ENCODE measurements at regions not wholly inside any gene's neighbourhood (a gene's known extent, or its start where the extent isn't known, plus 50 kb on each side); places are given as distances from the start of the nearest gene placed in this dataset.

- Histone ChIP-seq H3K4me3 (ENCODE audit: low read length in 2 of 2) (no peak overlapping the region), H2AFZ (ENCODE audit: low read length) (no peak overlapping the region), H4K91ac (ENCODE audit: low read depth, low read length, poor library complexity) (no peak overlapping the region), H2BK5ac (ENCODE audit: low read length) (no peak overlapping the region), H3K23ac (ENCODE audit: low read depth, low read length, poor library complexity) (no peak overlapping the region), H3K79me1 (ENCODE audit: low read depth, low read length) (no peaks in the 10 kb centered on the region), H3K18ac (ENCODE audit: low read length) (no peak overlapping the region), H2BK120ac (ENCODE audit: low read depth, low read length) (no peak overlapping the region), H2BK12ac (ENCODE audit: low read length) (no peak overlapping the region), H3K4ac (ENCODE audit: low read length) (no peak overlapping the region), H3K9ac (ENCODE audit: low read depth, low read length, poor library complexity) (no peak overlapping the region), H3K14ac (ENCODE audit: low read length) (no peak overlapping the region), H2BK15ac (ENCODE audit: low read length) (no peak overlapping the region), H3K4me2 (ENCODE audit: insufficient read depth, low read length, poor library complexity, severe bottlenecking) (no peak overlapping the region), H3K27ac (replicated peaks; ENCODE audit: low read length) (no peak overlapping the region), H3K36me3 (replicated peaks in 1 of 2; ENCODE audit: control insufficient read depth in 2 of 2, insufficient read depth in 2 of 2, low read length in 2 of 2) (no peaks in the 10 kb centered on the region), H2AK5ac (ENCODE audit: low read depth, low read length) (no peak overlapping the region), H3K4me1 (ENCODE audit: control insufficient read depth in 2 of 2, insufficient read depth in 1 of 2, low read depth in 1 of 2, low read length in 2 of 2) (peaks cover 13 to 22% of the 10 kb centered on the region in 2 donors), H3K27me3 (ENCODE audit: control insufficient read depth in 3 of 3, insufficient read depth in 3 of 3, low read depth in 1 of 3, low read length in 3 of 3) (no peaks in the 10 kb centered on the region), H3K9me3 (replicated peaks in 1 of 2; ENCODE audit: control insufficient read depth in 2 of 2, insufficient read depth in 1 of 2, low read depth in 1 of 2, low read length in 2 of 2) (no peaks in the 10 kb centered on the region), H4K8ac (ENCODE audit: low read depth, low read length) (no peak overlapping the region)
- no CpG with 5 or more reads among the region's 1 CpG for WGBS, 2 donors (ENCODE audit: extremely low coverage in 2 of 2, insufficient read length in 2 of 2, insufficient replicate concordance in 1 of 2)
- no peak for DNase-seq (ENCODE audit: low spot score)
These were observed 287.3 kb downstream of the TNS1 start for GRCh38 chr2:217715484-217715883.

GRCh38 chr2:217714287-217714751 lies 288.5 kb downstream of the TNS1 start:
- H3K79me1 ChIP-seq (ENCODE audit: low read depth, low read length): no peaks in the 10 kb centered on the region
- no peak overlapping the region for H3K9ac ChIP-seq (ENCODE audit: low read depth, low read length, poor library complexity)
- peak overlapping the region; percentile 49 for H3K27ac ChIP-seq (replicated peaks; ENCODE audit: low read length)
- H4K8ac ChIP-seq (ENCODE audit: low read depth, low read length): no peak overlapping the region
- H3K36me3 ChIP-seq (replicated peaks in 1 of 2; ENCODE audit: control insufficient read depth in 2 of 2, insufficient read depth in 2 of 2, low read length in 2 of 2): no peaks in the 10 kb centered on the region
- H2AK5ac ChIP-seq (ENCODE audit: low read depth, low read length): peak overlapping the region; percentile 6
- peak overlapping the region; percentile 1 for H2BK15ac ChIP-seq (ENCODE audit: low read length)
- H3K9me3 ChIP-seq (replicated peaks in 1 of 2; ENCODE audit: control insufficient read depth in 2 of 2, insufficient read depth in 1 of 2, low read depth in 1 of 2, low read length in 2 of 2): no peaks in the 10 kb centered on the region
- peaks cover 13 to 23% of the 10 kb centered on the region in 2 donors for H3K4me1 ChIP-seq (ENCODE audit: control insufficient read depth in 2 of 2, insufficient read depth in 1 of 2, low read depth in 1 of 2, low read length in 2 of 2)
- DNase-seq (ENCODE audit: low spot score): peak; percentile 67
- H3K27me3 ChIP-seq (ENCODE audit: control insufficient read depth in 3 of 3, insufficient read depth in 3 of 3, low read depth in 1 of 3, low read length in 3 of 3): no peaks in the 10 kb centered on the region
- no peak overlapping the region for H3K4ac ChIP-seq (ENCODE audit: low read length)
- no peak overlapping the region for H2BK12ac ChIP-seq (ENCODE audit: low read length)
- no CpG with 5 or more reads among the region's 10 CpGs for WGBS, 2 donors (ENCODE audit: extremely low coverage in 2 of 2, insufficient read length in 2 of 2, insufficient replicate concordance in 1 of 2)
- H3K4me3 ChIP-seq (ENCODE audit: low read length in 2 of 2): no peak overlapping the region
- H3K18ac ChIP-seq (ENCODE audit: low read length): peak overlapping the region; percentile 22
- H3K23ac ChIP-seq (ENCODE audit: low read depth, low read length, poor library complexity): no peak overlapping the region
- H2BK120ac ChIP-seq (ENCODE audit: low read depth, low read length): no peak overlapping the region
- peak overlapping the region; percentile 81 for H2AFZ ChIP-seq (ENCODE audit: low read length)
- H3K4me2 ChIP-seq (ENCODE audit: insufficient read depth, low read length, poor library complexity, severe bottlenecking): no peak overlapping the region
- H4K91ac ChIP-seq (ENCODE audit: low read depth, low read length, poor library complexity): no peak overlapping the region
- H3K14ac ChIP-seq (ENCODE audit: low read length): no peak overlapping the region
- H2BK5ac ChIP-seq (ENCODE audit: low read length): no peak overlapping the region

- no peaks in the 10 kb centered on the region for H3K9me3 ChIP-seq (replicated peaks in 1 of 2; ENCODE audit: control insufficient read depth in 2 of 2, insufficient read depth in 1 of 2, low read depth in 1 of 2, low read length in 2 of 2)
- H3K9ac ChIP-seq (ENCODE audit: low read depth, low read length, poor library complexity): no peak overlapping the region
- no CpG with 5 or more reads among the region's 16 CpGs for WGBS, 2 donors (ENCODE audit: extremely low coverage in 2 of 2, insufficient read length in 2 of 2, insufficient replicate concordance in 1 of 2)
- H3K4me3 ChIP-seq (ENCODE audit: low read length in 2 of 2): no peak overlapping the region
- no peak overlapping the region for H3K4ac ChIP-seq (ENCODE audit: low read length)
- H2BK5ac ChIP-seq (ENCODE audit: low read length): no peak overlapping the region
- H3K79me1 ChIP-seq (ENCODE audit: low read depth, low read length): no peaks in the 10 kb centered on the region
- peak overlapping the region; percentile 49 for H3K27ac ChIP-seq (replicated peaks; ENCODE audit: low read length)
- H4K8ac ChIP-seq (ENCODE audit: low read depth, low read length): no peak overlapping the region
- H3K4me1 ChIP-seq (ENCODE audit: control insufficient read depth in 2 of 2, insufficient read depth in 1 of 2, low read depth in 1 of 2, low read length in 2 of 2): peaks cover 13 to 23% of the 10 kb centered on the region in 2 donors
- H3K18ac ChIP-seq (ENCODE audit: low read length): peak overlapping the region; percentile 60
- no peaks in the 10 kb centered on the region for H3K27me3 ChIP-seq (ENCODE audit: control insufficient read depth in 3 of 3, insufficient read depth in 3 of 3, low read depth in 1 of 3, low read length in 3 of 3)
- peak; percentile 79 for DNase-seq (ENCODE audit: low spot score)
- peak overlapping the region; percentile 1 for H2BK15ac ChIP-seq (ENCODE audit: low read length)
- H2AK5ac ChIP-seq (ENCODE audit: low read depth, low read length): peak overlapping the region; percentile 6
- H3K14ac ChIP-seq (ENCODE audit: low read length): no peak overlapping the region
- H2BK12ac ChIP-seq (ENCODE audit: low read length): peak overlapping the region; percentile 42
- peak overlapping the region; percentile 81 for H2AFZ ChIP-seq (ENCODE audit: low read length)
- H4K91ac ChIP-seq (ENCODE audit: low read depth, low read length, poor library complexity): no peak overlapping the region
- H3K23ac ChIP-seq (ENCODE audit: low read depth, low read length, poor library complexity): no peak overlapping the region
- H2BK120ac ChIP-seq (ENCODE audit: low read depth, low read length): peak overlapping the region; percentile 62
- H3K36me3 ChIP-seq (replicated peaks in 1 of 2; ENCODE audit: control insufficient read depth in 2 of 2, insufficient read depth in 2 of 2, low read length in 2 of 2): no peaks in the 10 kb centered on the region
- no peak overlapping the region for H3K4me2 ChIP-seq (ENCODE audit: insufficient read depth, low read length, poor library complexity, severe bottlenecking)
These were observed 289.2 kb downstream of the TNS1 start for GRCh38 chr2:217713395-217714286.

GRCh38 chr2:217712431-217712830 lies 290.4 kb downstream of the TNS1 start:
- no peak overlapping the region for H3K4me3 ChIP-seq (ENCODE audit: low read length in 2 of 2)
- DNase-seq (ENCODE audit: low spot score): no peak
- no peak overlapping the region for H3K27ac ChIP-seq (replicated peaks; ENCODE audit: low read length)
- H2BK120ac ChIP-seq (ENCODE audit: low read depth, low read length): no peak overlapping the region
- no peaks in the 10 kb centered on the region for H3K9me3 ChIP-seq (replicated peaks in 1 of 2; ENCODE audit: control insufficient read depth in 2 of 2, insufficient read depth in 1 of 2, low read depth in 1 of 2, low read length in 2 of 2)
- no peak overlapping the region for H2AK5ac ChIP-seq (ENCODE audit: low read depth, low read length)
- H2BK15ac ChIP-seq (ENCODE audit: low read length): peak overlapping the region; percentile 86
- H3K23ac ChIP-seq (ENCODE audit: low read depth, low read length, poor library complexity): no peak overlapping the region
- H2BK12ac ChIP-seq (ENCODE audit: low read length): no peak overlapping the region
- H3K4ac ChIP-seq (ENCODE audit: low read length): no peak overlapping the region
- H2BK5ac ChIP-seq (ENCODE audit: low read length): no peak overlapping the region
- no peak overlapping the region for H4K91ac ChIP-seq (ENCODE audit: low read depth, low read length, poor library complexity)
- H3K9ac ChIP-seq (ENCODE audit: low read depth, low read length, poor library complexity): no peak overlapping the region
- no peaks in the 10 kb centered on the region for H3K79me1 ChIP-seq (ENCODE audit: low read depth, low read length)
- H3K27me3 ChIP-seq (ENCODE audit: control insufficient read depth in 3 of 3, insufficient read depth in 3 of 3, low read depth in 1 of 3, low read length in 3 of 3): peaks cover 0 to under 1% (median 0%) of the 10 kb centered on the region in 3 experiments
- WGBS, 2 donors (ENCODE audit: extremely low coverage in 2 of 2, insufficient read length in 2 of 2, insufficient replicate concordance in 1 of 2): no CpG with 5 or more reads among the region's 7 CpGs
- no peak overlapping the region for H2AFZ ChIP-seq (ENCODE audit: low read length)
- no peak overlapping the region for H4K8ac ChIP-seq (ENCODE audit: low read depth, low read length)
- H3K36me3 ChIP-seq (replicated peaks in 1 of 2; ENCODE audit: control insufficient read depth in 2 of 2, insufficient read depth in 2 of 2, low read length in 2 of 2): no peaks in the 10 kb centered on the region
- H3K18ac ChIP-seq (ENCODE audit: low read length): peak overlapping the region; percentile 22
- no peak overlapping the region for H3K14ac ChIP-seq (ENCODE audit: low read length)
- H3K4me1 ChIP-seq (ENCODE audit: control insufficient read depth in 2 of 2, insufficient read depth in 1 of 2, low read depth in 1 of 2, low read length in 2 of 2): peaks cover 13 to 23% of the 10 kb centered on the region in 2 donors
- no peak overlapping the region for H3K4me2 ChIP-seq (ENCODE audit: insufficient read depth, low read length, poor library complexity, severe bottlenecking)

Measured in neuronal stem cell (in vitro differentiated cells).